ENCODE measurements at regions not wholly inside any gene's neighbourhood (a gene's known extent, or its start where the extent isn't known, plus 50 kb on each side); places are given as distances from the start of the nearest gene placed in this dataset.

DNA sequence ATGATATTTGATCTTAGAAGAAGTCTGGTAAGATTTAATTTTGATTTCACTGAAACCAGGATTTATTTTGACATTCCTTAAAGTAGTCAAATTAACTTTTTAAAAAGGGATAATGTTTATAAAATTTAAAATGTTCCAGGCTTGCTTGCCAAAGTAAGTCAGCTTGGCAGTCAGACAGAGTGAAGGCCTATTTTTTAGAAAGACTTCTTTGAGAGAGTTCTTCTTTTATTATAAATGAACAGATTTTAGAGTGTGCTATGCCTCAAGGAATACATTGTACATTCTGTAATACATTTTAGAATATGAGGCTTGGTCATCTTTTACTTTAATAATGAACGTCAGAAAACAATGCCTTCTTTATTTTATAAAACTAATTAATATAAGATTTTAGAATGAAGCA lies 138.7 kb downstream of the DISP1 start:
- H3K27ac Mint-ChIP-seq (ENCODE audit: low read depth, unreplicated experiment), result no peak overlapping the region
- intact Hi-C loops (cut with micrococcal nuclease), result no loop called here
- CTCF ChIA-PET, result interaction anchor here (1.9 kb wide), 1 partner anchor 136 kb away, joined by 4 read pairs; no protein-coding TSS in a partner anchor
- TF ChIP-seq, protein P1, sequence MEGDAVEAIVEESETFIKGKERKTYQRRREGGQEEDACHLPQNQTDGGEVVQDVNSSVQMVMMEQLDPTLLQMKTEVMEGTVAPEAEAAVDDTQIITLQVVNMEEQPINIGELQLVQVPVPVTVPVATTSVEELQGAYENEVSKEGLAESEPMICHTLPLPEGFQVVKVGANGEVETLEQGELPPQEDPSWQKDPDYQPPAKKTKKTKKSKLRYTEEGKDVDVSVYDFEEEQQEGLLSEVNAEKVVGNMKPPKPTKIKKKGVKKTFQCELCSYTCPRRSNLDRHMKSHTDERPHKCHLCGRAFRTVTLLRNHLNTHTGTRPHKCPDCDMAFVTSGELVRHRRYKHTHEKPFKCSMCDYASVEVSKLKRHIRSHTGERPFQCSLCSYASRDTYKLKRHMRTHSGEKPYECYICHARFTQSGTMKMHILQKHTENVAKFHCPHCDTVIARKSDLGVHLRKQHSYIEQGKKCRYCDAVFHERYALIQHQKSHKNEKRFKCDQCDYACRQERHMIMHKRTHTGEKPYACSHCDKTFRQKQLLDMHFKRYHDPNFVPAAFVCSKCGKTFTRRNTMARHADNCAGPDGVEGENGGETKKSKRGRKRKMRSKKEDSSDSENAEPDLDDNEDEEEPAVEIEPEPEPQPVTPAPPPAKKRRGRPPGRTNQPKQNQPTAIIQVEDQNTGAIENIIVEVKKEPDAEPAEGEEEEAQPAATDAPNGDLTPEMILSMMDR (IDR thresholded peaks at IDR 0.05; ENCODE audit: unreplicated experiment), result no peak
- no peaks in the 10 kb centered on the region for H3K27me3 Mint-ChIP-seq (ENCODE audit: insufficient read depth, unreplicated experiment)
- H3K9me3 Mint-ChIP-seq (ENCODE audit: unreplicated experiment), result no peaks in the 10 kb centered on the region
- DNase-seq (ENCODE audit: unreplicated experiment), result no peak
- H3K36me3 Mint-ChIP-seq (ENCODE audit: insufficient read depth, unreplicated experiment), result no peaks in the 10 kb centered on the region
- H3K4me1 Mint-ChIP-seq (ENCODE audit: insufficient read depth, unreplicated experiment), result peaks cover 17% of the 10 kb centered on the region
- H3K4me3 Mint-ChIP-seq (ENCODE audit: unreplicated experiment), result no peak overlapping the region
- POLR2A ChIA-PET, result interaction anchor here (0.9 kb wide), 1 partner anchor 9 kb away, joined by 3 read pairs; no protein-coding TSS in a partner anchor
- no TSS peak for BruUV-seq (replicated peaks)

DNA sequence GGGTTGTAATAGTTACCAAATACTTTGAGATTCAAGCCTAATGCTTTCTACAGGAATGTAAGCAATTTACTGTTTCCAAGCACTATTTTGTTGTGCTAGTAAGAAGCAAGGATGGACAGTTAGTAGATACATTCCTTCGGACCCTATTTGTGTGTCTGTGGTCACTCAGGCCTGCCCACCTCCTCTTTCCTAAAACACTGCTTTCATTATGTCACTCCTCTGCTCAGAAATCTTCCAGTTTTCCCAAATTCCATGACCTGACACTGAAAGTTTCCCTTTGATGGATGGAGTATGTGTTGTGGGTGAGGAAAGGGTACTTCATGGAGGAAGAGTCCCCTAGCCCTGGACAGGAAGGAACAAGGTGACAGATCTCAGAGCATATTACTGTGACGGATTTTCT lies 141.1 kb downstream of the DISP1 start:
- CTCF ChIA-PET, result interaction anchor here (0.7 kb wide), 1 partner anchor 56 kb away, joined by 3 read pairs; no protein-coding TSS in a partner anchor
- Mint-ChIP-seq H3K4me3 (ENCODE audit: unreplicated experiment) (no peak overlapping the region), H3K36me3 (ENCODE audit: insufficient read depth, unreplicated experiment) (no peaks in the 10 kb centered on the region)

DNA sequence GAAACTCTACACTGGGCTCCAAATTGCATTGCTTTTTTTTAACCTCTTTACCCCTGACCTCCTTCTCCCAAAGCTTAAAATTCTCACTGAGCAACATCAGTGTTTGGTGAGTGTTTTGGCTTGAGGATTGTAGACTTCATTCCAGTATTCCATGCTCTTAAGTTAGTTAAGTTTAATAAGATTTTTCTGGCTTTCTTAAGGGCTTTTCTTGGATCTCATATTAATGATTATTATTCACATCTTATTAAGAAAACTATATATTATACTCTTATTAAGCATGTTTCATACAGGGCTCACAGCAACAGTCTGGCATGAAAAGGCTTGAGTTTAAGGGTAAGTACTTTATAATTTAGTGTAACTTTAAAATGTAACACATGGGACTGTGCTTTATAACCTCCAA lies 141.8 kb downstream of the DISP1 start:
- DNase-seq (ENCODE audit: unreplicated experiment), result no peak
- Mint-ChIP-seq H3K4me3 (ENCODE audit: unreplicated experiment) (no peak overlapping the region), H3K36me3 (ENCODE audit: insufficient read depth, unreplicated experiment) (no peaks in the 10 kb centered on the region), H3K9me3 (ENCODE audit: unreplicated experiment) (peaks cover 8% of the 10 kb centered on the region), H3K27me3 (ENCODE audit: insufficient read depth, unreplicated experiment) (no peaks in the 10 kb centered on the region), H3K4me1 (ENCODE audit: insufficient read depth, unreplicated experiment) (peaks cover under 1% of the 10 kb centered on the region), H3K27ac (ENCODE audit: low read depth, unreplicated experiment) (no peak overlapping the region)
- CTCF ChIA-PET, result no interaction called here
- intact Hi-C loops (cut with micrococcal nuclease), result no loop called here
- TF ChIP-seq, protein P1 (IDR thresholded peaks at IDR 0.05; ENCODE audit: unreplicated experiment), result no peak
- POLR2A ChIA-PET, result no interaction called here
- BruUV-seq (replicated peaks), result no TSS peak

More for the DNA sequence above, 141.1 kb downstream of the DISP1 start:
- H3K9me3 Mint-ChIP-seq (ENCODE audit: unreplicated experiment), result peaks cover 8% of the 10 kb centered on the region
- POLR2A ChIA-PET, result no interaction called here
- H3K4me1 Mint-ChIP-seq (ENCODE audit: insufficient read depth, unreplicated experiment), result peaks cover 7% of the 10 kb centered on the region
- TF ChIP-seq, protein P1 (IDR thresholded peaks at IDR 0.05; ENCODE audit: unreplicated experiment), result no peak
- DNase-seq (ENCODE audit: unreplicated experiment), result no peak
- no TSS peak for BruUV-seq (replicated peaks)
- H3K27ac Mint-ChIP-seq (ENCODE audit: low read depth, unreplicated experiment), result no peak overlapping the region
- no peaks in the 10 kb centered on the region for H3K27me3 Mint-ChIP-seq (ENCODE audit: insufficient read depth, unreplicated experiment)
- intact Hi-C loops (cut with micrococcal nuclease), result no loop called here

DNA sequence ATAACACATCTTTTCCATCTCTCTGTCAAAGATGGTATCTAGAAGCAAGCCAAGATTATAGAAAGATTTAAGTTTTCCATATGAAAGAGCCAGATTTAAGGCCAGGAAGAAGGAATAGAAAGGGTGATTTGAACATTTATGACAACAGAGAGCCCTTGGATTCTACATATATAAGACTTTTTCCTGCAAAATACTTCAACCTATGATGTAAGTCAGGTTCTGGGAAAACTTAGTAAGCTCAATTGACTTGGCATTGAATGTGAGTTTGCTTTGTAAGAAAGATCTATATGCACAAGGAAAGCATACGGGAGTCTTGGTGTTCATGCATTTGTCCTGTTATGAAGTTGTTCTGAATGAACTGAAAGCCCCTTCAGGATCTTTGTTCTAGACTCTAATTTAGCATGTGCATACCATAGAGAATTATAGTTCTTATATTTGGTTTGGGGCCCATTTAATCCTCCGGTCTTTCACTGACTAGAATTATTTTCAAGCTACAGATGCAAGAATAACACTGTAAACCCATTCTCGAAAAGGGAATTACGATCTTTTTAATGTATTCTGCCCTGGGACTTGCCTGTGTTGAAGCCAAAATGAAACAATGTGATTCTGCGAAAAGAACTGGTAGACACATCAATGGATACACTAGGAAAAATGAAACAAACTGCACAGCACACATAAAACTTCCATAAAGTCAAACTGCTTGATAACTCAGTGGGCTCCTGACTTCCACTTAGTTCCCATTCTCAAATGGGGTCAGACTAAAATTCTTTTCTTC lies 152.8 kb downstream of the DISP1 start:
- TF ChIP-seq, protein P1 (IDR thresholded peaks at IDR 0.05; ENCODE audit: unreplicated experiment), result no peak
- Mint-ChIP-seq H3K4me1 (ENCODE audit: insufficient read depth, unreplicated experiment) (no peaks in the 10 kb centered on the region), H3K27ac (ENCODE audit: low read depth, unreplicated experiment) (no peak overlapping the region), H3K36me3 (ENCODE audit: insufficient read depth, unreplicated experiment) (no peaks in the 10 kb centered on the region), H3K27me3 (ENCODE audit: insufficient read depth, unreplicated experiment) (no peaks in the 10 kb centered on the region), H3K9me3 (ENCODE audit: unreplicated experiment) (no peaks in the 10 kb centered on the region), H3K4me3 (ENCODE audit: unreplicated experiment) (no peak overlapping the region)
- BruUV-seq (replicated peaks), result no TSS peak
- ChIA-PET CTCF (interaction anchor here (0.6 kb wide), 2 partner anchors 22 to 958 kb away, joined by 3 read pairs; no protein-coding TSS in a partner anchor), POLR2A (no interaction called here)
- DNase-seq (ENCODE audit: unreplicated experiment), result no peak
- intact Hi-C loops (cut with micrococcal nuclease), result no loop called here

Data from MCF 10A (cell line).